Right lobe of liver (tissue), 4 donors: ENCODE measurements at regions not wholly inside any gene's neighbourhood (a gene's known extent, or its start where the extent isn't known, plus 50 kb on each side); places are given as distances from the start of the nearest gene placed in this dataset.

ENCODE experiments used
- CTCF ChIP-seq, 4 donors: fragments of 200-600 bp in 3 of 4; fragments of 450-650 bp in 1 of 4; IDR thresholded peaks; one replicate each; pipeline versions ENCODE4 v1.5.1 to v1.8.0; 2016 to 2022; ENCODE audit warnings: antibody characterized with exemption in 4 of 4, mild to moderate bottlenecking in 2 of 4
- POLR2A ChIP-seq: fragments of 450-650 bp; IDR thresholded peaks from one replicate; pipeline ENCODE4 v1.6.1; 2017; ENCODE audit warnings: antibody characterized with exemption, mild to moderate bottlenecking
- donor health status: DM: no; HTN: no; CAD: no.
- donor health status: DM: no; HTN: no; CAD: no.
- donor health status: DM: no; HTN: yes; CAD: no.

GRCh38 chr7:26547156-26547555, 255.5 kb downstream of the SNX10 start:
- TF ChIP-seq CTCF (IDR thresholded peaks at IDR 0.05) (no peak), POLR2A (no peak)
